Suprapubic skin (tissue), 4 donors: ENCODE measurements at regions not wholly inside any gene's neighbourhood (a gene's known extent, or its start where the extent isn't known, plus 50 kb on each side); places are given as distances from the start of the nearest gene placed in this dataset.

Experiments used
- CTCF ChIP-seq, 2 donors: fragments of 200-600 bp in 1 of 2; fragments of 450-650 bp in 1 of 2; sonication (generic) in 1 of 2; IDR thresholded peaks; one replicate each; pipeline ENCODE4 v1.5.1; 2016 to 2019; ENCODE audit warnings: antibody characterized with exemption in 2 of 2, mild to moderate bottlenecking in 1 of 2, moderate library complexity in 1 of 2
- EP300 ChIP-seq: sonication (generic); formaldehyde crosslinking; IDR thresholded peaks from one replicate; pipeline ENCODE4 v1.6.1; 2017; ENCODE audit warnings: antibody characterized with exemption
- POLR2A ChIP-seq, 2 donors: fragments of 450-650 bp; IDR thresholded peaks; one replicate each; pipeline ENCODE4 v1.6.1; 2017; ENCODE audit warnings: antibody characterized with exemption in 2 of 2, mild to moderate bottlenecking in 2 of 2, moderate library complexity in 2 of 2
- POLR2AphosphoS5 ChIP-seq, 3 donors: sonication (generic); formaldehyde crosslinking; IDR thresholded peaks; one replicate each; pipeline ENCODE4 v1.6.1; 2017; ENCODE audit warnings: antibody characterized with exemption in 3 of 3

- TF ChIP-seq POLR2AphosphoS5 (IDR thresholded peaks at IDR 0.05) (no peak), CTCF (IDR thresholded peaks at IDR 0.05) (no peak), EP300 (no peak), POLR2A (IDR thresholded peaks at IDR 0.05) (no peak)
Measured at GRCh38 chr5:105536675-105537074, 1974.1 kb upstream of the NUDT12 start.
